Memory B cell (primary cell): ENCODE measurements at regions not wholly inside any gene's neighbourhood (a gene's known extent, or its start where the extent isn't known, plus 50 kb on each side); places are given as distances from the start of the nearest gene placed in this dataset.

Source experiments
- ATAC-seq: fragments of 150-1000 bp; cut with Tn5 transposase; 2 replicates; pipeline ENCODE4 v1.10.0; 2021; ENCODE audit warnings: low read depth, mild to moderate bottlenecking, moderate library complexity
- DNase-seq, 2 donors: peaks; one replicate each; pipeline ENCODE4 v3.0.0; 2022; ENCODE audit warnings: low spot score in 2 of 2
- H3K27ac Mint-ChIP-seq: one replicate; pipeline ENCODE4 v1.8.0; 2022; ENCODE audit warnings: mild to moderate bottlenecking, moderate library complexity, mixed read lengths
- H3K27me3 Mint-ChIP-seq: one replicate; pipeline ENCODE4 v1.8.0; 2022; ENCODE audit warnings: mixed read lengths
- H3K36me3 Mint-ChIP-seq: one replicate; pipeline ENCODE4 v1.8.0; 2022; ENCODE audit warnings: mild to moderate bottlenecking, mixed read lengths
- H3K4me1 Mint-ChIP-seq: one replicate; pipeline ENCODE4 v1.8.0; 2022; ENCODE audit warnings: mixed read lengths
- H3K4me3 Mint-ChIP-seq: one replicate; pipeline ENCODE4 v1.8.0; 2022; ENCODE audit warnings: mild to moderate bottlenecking, moderate library complexity, mixed read lengths
- H3K9me3 Mint-ChIP-seq: one replicate; pipeline ENCODE4 v1.8.0; 2022; ENCODE audit warnings: mixed read lengths

- Mint-ChIP-seq H3K36me3 (no peaks in the 10 kb centered on the region), H3K27me3 (peaks cover 8% of the 10 kb centered on the region), H3K27ac (no peak overlapping the region), H3K4me1 (no peaks in the 10 kb centered on the region), H3K9me3 (peaks cover 6% of the 10 kb centered on the region), H3K4me3 (no peak overlapping the region)
- ATAC-seq (no peak), DNase-seq (no peak)
Observed at GRCh38 chr15:81442454-81442853, 68.4 kb upstream of the TMC3 start.

GRCh38 chr15:81434851-81435250 is 60.8 kb upstream of the TMC3 start:
- Mint-ChIP-seq H3K9me3 (peaks cover 8% of the 10 kb centered on the region), H3K4me1 (no peaks in the 10 kb centered on the region), H3K36me3 (no peaks in the 10 kb centered on the region), H3K27ac (no peak overlapping the region), H3K27me3 (peaks cover 12% of the 10 kb centered on the region), H3K4me3 (no peak overlapping the region)
- no peak for ATAC-seq
- DNase-seq: no peak

- Mint-ChIP-seq H3K27me3 (peaks cover 12% of the 10 kb centered on the region), H3K36me3 (no peaks in the 10 kb centered on the region), H3K4me3 (no peak overlapping the region), H3K27ac (no peak overlapping the region), H3K9me3 (peaks cover 8% of the 10 kb centered on the region), H3K4me1 (no peaks in the 10 kb centered on the region)
- DNase-seq (no peak), ATAC-seq (no peak)
Observed at GRCh38 chr15:81433462-81433861, 59.4 kb upstream of the TMC3 start.

GRCh38 chr15:81432179-81432578 is 58.2 kb upstream of the TMC3 start:
- peaks cover 8% of the 10 kb centered on the region for H3K9me3 Mint-ChIP-seq
- no peak for ATAC-seq
- DNase-seq: no peak
- no peak overlapping the region for H3K27ac Mint-ChIP-seq
- no peaks in the 10 kb centered on the region for H3K36me3 Mint-ChIP-seq
- H3K4me1 Mint-ChIP-seq: no peaks in the 10 kb centered on the region
- no peak overlapping the region for H3K4me3 Mint-ChIP-seq
- H3K27me3 Mint-ChIP-seq: peaks cover 10% of the 10 kb centered on the region

- Mint-ChIP-seq H3K27ac (no peak overlapping the region), H3K36me3 (no peaks in the 10 kb centered on the region), H3K9me3 (peaks cover 6% of the 10 kb centered on the region), H3K27me3 (peaks cover 2% of the 10 kb centered on the region), H3K4me3 (no peak overlapping the region), H3K4me1 (no peaks in the 10 kb centered on the region)
- DNase-seq (no peak), ATAC-seq (no peak)
Observed at GRCh38 chr15:81427176-81427575, 53.2 kb upstream of the TMC3 start.

GRCh38 chr15:81425905-81426304 is 51.9 kb upstream of the TMC3 start:
- H3K27ac Mint-ChIP-seq: no peak overlapping the region
- ATAC-seq: no peak

More at GRCh38 chr15:81425905-81426304, 51.9 kb upstream of the TMC3 start:
- Mint-ChIP-seq H3K9me3 (peaks cover 2% of the 10 kb centered on the region), H3K4me3 (no peak overlapping the region), H3K27me3 (no peaks in the 10 kb centered on the region), H3K36me3 (no peaks in the 10 kb centered on the region), H3K4me1 (no peaks in the 10 kb centered on the region)
- DNase-seq: no peak
